Astrocyte (in vitro differentiated cells and primary cell): ENCODE measurements at regions not wholly inside any gene's neighbourhood (a gene's known extent, or its start where the extent isn't known, plus 50 kb on each side); places are given as distances from the start of the nearest gene placed in this dataset.

Experiments
- DNase-seq: peaks from one replicate; pipeline ENCODE4 v3.0.0-alpha.2; 2010; ENCODE audit warnings: low read depth
- FAIRE-seq: peaks from 2 replicates; lab custom pipeline; 2011; peaks lifted over from hg19 to GRCh38; lab: Jason Lieb, UNC
- H2AFZ ChIP-seq: 2 replicates; pipeline ENCODE4 v1.6.0; 2012; ENCODE audit warnings: low read depth, low read length, inconsistent platforms
- H3K27ac ChIP-seq: 2 replicates; pipeline ENCODE4 v1.5.1; 2011; ENCODE audit warnings: low read depth, low read length, inconsistent platforms
- H3K27me3 ChIP-seq: 2 replicates; pipeline ENCODE4 v1.6.0; 2011; ENCODE audit warnings: low read length, inconsistent platforms; ENCODE audit not compliant: insufficient read depth
- H3K36me3 ChIP-seq: 2 replicates; pipeline ENCODE4 v1.5.1; 2011; ENCODE audit warnings: low read length, inconsistent platforms; ENCODE audit not compliant: insufficient read depth
- H3K4me1 ChIP-seq: 2 replicates; pipeline ENCODE4 v1.5.1; 2011; ENCODE audit warnings: low read length, inconsistent platforms; ENCODE audit not compliant: insufficient read depth
- H3K4me2 ChIP-seq: 2 replicates; pipeline ENCODE4 v1.6.0; 2012; ENCODE audit warnings: low read length, inconsistent platforms
- H3K4me3 ChIP-seq: 2 replicates; pipeline ENCODE4 v1.5.1; 2011; ENCODE audit warnings: low read depth, mild to moderate bottlenecking, low read length, inconsistent platforms; ENCODE audit not compliant: insufficient read depth
- H3K79me2 ChIP-seq: 2 replicates; pipeline ENCODE4 v1.6.0; 2012; ENCODE audit warnings: mild to moderate bottlenecking, low read length, inconsistent platforms; ENCODE audit not compliant: insufficient read depth
- H3K9ac ChIP-seq: 2 replicates; pipeline ENCODE4 v1.6.0; 2012; ENCODE audit warnings: mild to moderate bottlenecking, low read length, inconsistent platforms
- H3K9me3 ChIP-seq: 2 replicates; pipeline ENCODE4 v1.5.1; 2012; ENCODE audit warnings: low read depth, mild to moderate bottlenecking, low read length, inconsistent platforms; ENCODE audit not compliant: insufficient read depth
- H4K20me1 ChIP-seq: 2 replicates; pipeline ENCODE4 v1.6.0; 2012; ENCODE audit warnings: low read length, inconsistent platforms; ENCODE audit not compliant: insufficient read depth
- H3K27ac Mint-ChIP-seq: one replicate; pipeline ENCODE4 v1.8.0; 2021; ENCODE audit warnings: mild to moderate bottlenecking, mixed read lengths; ENCODE audit not compliant: unreplicated experiment
- H3K27me3 Mint-ChIP-seq: one replicate; pipeline ENCODE4 v1.8.0; 2021; ENCODE audit warnings: low read depth, mixed read lengths; ENCODE audit not compliant: unreplicated experiment
- H3K36me3 Mint-ChIP-seq: one replicate; pipeline ENCODE4 v1.8.0; 2021; ENCODE audit warnings: low read depth, mixed read lengths; ENCODE audit not compliant: unreplicated experiment
- H3K4me1 Mint-ChIP-seq: one replicate; pipeline ENCODE4 v1.8.0; 2021; ENCODE audit warnings: low read depth, mixed read lengths; ENCODE audit not compliant: unreplicated experiment
- H3K4me3 Mint-ChIP-seq: one replicate; pipeline ENCODE4 v1.8.0; 2021; ENCODE audit warnings: mild to moderate bottlenecking, moderate library complexity, mixed read lengths; ENCODE audit not compliant: unreplicated experiment
- H3K9me3 Mint-ChIP-seq: one replicate; pipeline ENCODE4 v1.8.0; 2021; ENCODE audit warnings: mild to moderate bottlenecking, mixed read lengths; ENCODE audit not compliant: unreplicated experiment
- CTCF ChIP-seq: IDR thresholded peaks from 2 replicates; pipeline ENCODE4 v1.5.1; 2011; ENCODE audit warnings: low read depth, mild to moderate bottlenecking, inconsistent platforms, low read length, moderate library complexity; ENCODE audit not compliant: insufficient read depth
- EZH2 ChIP-seq: IDR thresholded peaks from 2 replicates; pipeline ENCODE4 v1.6.1; 2012; ENCODE audit warnings: mild to moderate bottlenecking, low read length, inconsistent platforms; ENCODE audit not compliant: insufficient read depth

- Histone ChIP-seq H4K20me1 (no peaks in the 10 kb centered on the region), H3K4me3 (no peak overlapping the region), H2AFZ (no peak overlapping the region), H3K27ac (no peak overlapping the region), H3K27me3 (no peaks in the 10 kb centered on the region), H3K9me3 (no peaks in the 10 kb centered on the region), H3K9ac (no peak overlapping the region), H3K4me1 (no peaks in the 10 kb centered on the region), H3K79me2 (no peaks in the 10 kb centered on the region), H3K36me3 (no peaks in the 10 kb centered on the region), H3K4me2 (no peak overlapping the region)
- Mint-ChIP-seq H3K36me3 (no peaks in the 10 kb centered on the region), H3K4me1 (no peaks in the 10 kb centered on the region), H3K9me3 (peaks cover 11% of the 10 kb centered on the region), H3K27me3 (no peaks in the 10 kb centered on the region), H3K27ac (no peak overlapping the region), H3K4me3 (no peak overlapping the region)
- FAIRE-seq (no peak), DNase-seq (no peak)
- TF ChIP-seq EZH2: no peak
- TF ChIP-seq CTCF: no peak
Measured at GRCh38 chr21:16011719-16012118, 281.9 kb downstream of the USP25 start.

GRCh38 chr21:16013570-16013969, 283.8 kb downstream of the USP25 start:
- Mint-ChIP-seq H3K9me3 (peaks cover 11% of the 10 kb centered on the region), H3K4me1 (no peaks in the 10 kb centered on the region), H3K27me3 (no peaks in the 10 kb centered on the region), H3K4me3 (no peak overlapping the region), H3K27ac (no peak overlapping the region), H3K36me3 (no peaks in the 10 kb centered on the region)
- no peak for FAIRE-seq
- Histone ChIP-seq H3K9ac (no peak overlapping the region), H3K27me3 (no peaks in the 10 kb centered on the region), H3K79me2 (no peaks in the 10 kb centered on the region), H3K9me3 (no peaks in the 10 kb centered on the region), H3K4me2 (no peak overlapping the region), H3K4me1 (no peaks in the 10 kb centered on the region), H4K20me1 (no peaks in the 10 kb centered on the region), H3K27ac (no peak overlapping the region), H3K36me3 (no peaks in the 10 kb centered on the region), H2AFZ (no peak overlapping the region), H3K4me3 (no peak overlapping the region)
- no peak for TF ChIP-seq CTCF
- TF ChIP-seq EZH2: no peak
- no peak for DNase-seq

- H3K9me3 Mint-ChIP-seq: no peaks in the 10 kb centered on the region
Measured at GRCh38 chr21:16020878-16021277, 291.1 kb downstream of the USP25 start.

More at GRCh38 chr21:16020878-16021277, 291.1 kb downstream of the USP25 start:
- Histone ChIP-seq H3K4me1 (no peaks in the 10 kb centered on the region), H2AFZ (no peak overlapping the region), H3K4me2 (no peak overlapping the region), H3K4me3 (no peak overlapping the region), H3K9ac (no peak overlapping the region), H3K36me3 (no peaks in the 10 kb centered on the region), H3K79me2 (no peaks in the 10 kb centered on the region), H3K9me3 (no peaks in the 10 kb centered on the region), H3K27me3 (no peaks in the 10 kb centered on the region), H4K20me1 (no peaks in the 10 kb centered on the region), H3K27ac (no peak overlapping the region)
- H3K4me1 Mint-ChIP-seq: no peaks in the 10 kb centered on the region
- no peaks in the 10 kb centered on the region for H3K27me3 Mint-ChIP-seq
- TF ChIP-seq EZH2 (no peak), CTCF (no peak)
- DNase-seq (no peak), FAIRE-seq (no peak)
- H3K36me3 Mint-ChIP-seq: no peaks in the 10 kb centered on the region
- no peak overlapping the region for H3K4me3 Mint-ChIP-seq
- H3K27ac Mint-ChIP-seq: no peak overlapping the region
